HEK293 (cell line): ENCODE measurements at regions not wholly inside any gene's neighbourhood (a gene's known extent, or its start where the extent isn't known, plus 50 kb on each side); places are given as distances from the start of the nearest gene placed in this dataset.

Experiments used
- CTCF ChIP-seq: fragments of 450-650 bp; formaldehyde crosslinking; IDR thresholded peaks from 2 replicates; pipeline ENCODE4 v1.5.1; 2016; ENCODE audit warnings: missing biosample characterization, missing genetic modification characterization
- PRDM2 ChIP-seq: fragments of 450-650 bp; formaldehyde crosslinking; IDR thresholded peaks from 2 replicates; pipeline ENCODE4 v1.5.1; 2016; ENCODE audit warnings: missing biosample characterization, missing genetic modification characterization, borderline replicate concordance
- REST ChIP-seq: fragments of 450-650 bp; formaldehyde crosslinking; IDR thresholded peaks from 2 replicates; pipeline ENCODE4 v1.5.1; 2016; ENCODE audit warnings: missing biosample characterization, missing genetic modification characterization
- TCF7L2 ChIP-seq: IDR thresholded peaks from 2 replicates; pipeline ENCODE4 v1.6.1; 2011; ENCODE audit warnings: low read depth, mild to moderate bottlenecking, inconsistent platforms, low read length, moderate library complexity, borderline replicate concordance
- ZFHX2 ChIP-seq: fragments of 450-650 bp; formaldehyde crosslinking; conservative IDR thresholded peaks from 2 replicates; pipeline ENCODE4 v1.5.1; 2016; ENCODE audit warnings: missing biosample characterization, missing genetic modification characterization
- ZNF19 ChIP-seq: fragments of 450-650 bp; formaldehyde crosslinking; IDR thresholded peaks from 2 replicates; pipeline ENCODE4; 2016; ENCODE audit warnings: missing biosample characterization, missing genetic modification characterization, low read depth
- ZNF239 ChIP-seq: fragments of 450-650 bp; formaldehyde crosslinking; IDR thresholded peaks from 2 replicates; pipeline ENCODE4 v1.5.1; 2016; ENCODE audit warnings: missing biosample characterization, missing genetic modification characterization
- ZNF266 ChIP-seq: fragments of 450-650 bp; formaldehyde crosslinking; IDR thresholded peaks from 2 replicates; pipeline ENCODE4 v1.5.1; 2016; ENCODE audit warnings: missing biosample characterization, missing genetic modification characterization, low read depth
- ZNF580 ChIP-seq: fragments of 450-650 bp; formaldehyde crosslinking; IDR thresholded peaks from 2 replicates; pipeline ENCODE4 v1.5.1; 2016; ENCODE audit warnings: missing biosample characterization, missing genetic modification characterization
- ZNF670 ChIP-seq: fragments of 450-650 bp; formaldehyde crosslinking; IDR thresholded peaks from 2 replicates; pipeline ENCODE4 v1.5.1; 2016; ENCODE audit warnings: missing biosample characterization, missing genetic modification characterization, low read depth
- ZNF707 ChIP-seq: fragments of 450-650 bp; formaldehyde crosslinking; IDR thresholded peaks from 2 replicates; pipeline ENCODE4 v1.5.1; 2016; ENCODE audit warnings: missing biosample characterization, missing genetic modification characterization
- ZNF837 ChIP-seq: fragments of 450-650 bp; formaldehyde crosslinking; IDR thresholded peaks from 2 replicates; pipeline ENCODE4 v1.5.1; 2016; ENCODE audit warnings: missing biosample characterization, missing genetic modification characterization

GRCh38 chr2:120791243-120791961, 55.7 kb downstream of the GLI2 start:
- TF ChIP-seq PRDM2 (tag by site-specific recombination) (no peak), ZNF239 (tag by site-specific recombination) (no peak), ZNF707 (tag by site-specific recombination) (no peak), ZNF837 (no peak), CTCF (tag by site-specific recombination) (no peak), TCF7L2 (no peak), ZFHX2 (no peak), ZNF19 (tag by site-specific recombination) (no peak), ZNF266 (tag by site-specific recombination) (no peak), REST (tag by site-specific recombination) (no peak), ZNF580 (tag by site-specific recombination) (no peak), ZNF670 (tag by site-specific recombination) (no peak)
